ENCODE measurements at regions not wholly inside any gene's neighbourhood (a gene's known extent, or its start where the extent isn't known, plus 50 kb on each side); places are given as distances from the start of the nearest gene placed in this dataset.

GRCh38 chr7:31171984-31172383 is 119.9 kb downstream of the ADCYAP1R1 start:
- no peak for DNase-seq

GRCh38 chr7:31171216-31171785 is 119.2 kb downstream of the ADCYAP1R1 start:
- DNase-seq = no peak
